Left ventricle myocardium inferior (tissue), 1 donor: ENCODE measurements at regions not wholly inside any gene's neighbourhood (a gene's known extent, or its start where the extent isn't known, plus 50 kb on each side); places are given as distances from the start of the nearest gene placed in this dataset.

ENCODE experiments used
- DNase-seq: peaks from one replicate; pipeline ENCODE4 v3.0.0-alpha.2; 2020
- H3K27ac ChIP-seq: fragments of 200-600 bp; replicated peaks from 2 replicates; pipeline ENCODE4 v1.8.0; 2021
- H3K27me3 ChIP-seq: fragments of 200-600 bp; 2 replicates; pipeline ENCODE4 v1.8.0; 2021; ENCODE audit warnings: low read depth
- H3K36me3 ChIP-seq: fragments of 200-600 bp; 2 replicates; pipeline ENCODE4 v1.8.0; 2021
- H3K4me1 ChIP-seq: fragments of 200-600 bp; 2 replicates; pipeline ENCODE4 v1.8.0; 2021
- H3K4me3 ChIP-seq: fragments of 200-600 bp; 2 replicates; pipeline ENCODE4 v1.8.0; 2021; ENCODE audit warnings: mild to moderate bottlenecking, moderate library complexity
- H3K9me3 ChIP-seq: fragments of 200-600 bp; replicated peaks from 2 replicates; pipeline ENCODE4 v1.8.0; 2021
- intact Hi-C: fragments of 100-400 bp; cut with micrococcal nuclease; formaldehyde crosslinking; loops from one replicate; pipeline ENCODE4 v1.11.0; 2022
- TF ChIP-seq, protein P1 (sequence below): fragments of 200-600 bp; IDR thresholded peaks from 2 replicates; pipeline ENCODE4 v1.8.0; 2021; ENCODE audit warnings: antibody characterized with exemption, mild to moderate bottlenecking, borderline replicate concordance
- donor health status: DM: no; HTN: yes; CAD: no; lungs with severe emphysema.

DNA sequence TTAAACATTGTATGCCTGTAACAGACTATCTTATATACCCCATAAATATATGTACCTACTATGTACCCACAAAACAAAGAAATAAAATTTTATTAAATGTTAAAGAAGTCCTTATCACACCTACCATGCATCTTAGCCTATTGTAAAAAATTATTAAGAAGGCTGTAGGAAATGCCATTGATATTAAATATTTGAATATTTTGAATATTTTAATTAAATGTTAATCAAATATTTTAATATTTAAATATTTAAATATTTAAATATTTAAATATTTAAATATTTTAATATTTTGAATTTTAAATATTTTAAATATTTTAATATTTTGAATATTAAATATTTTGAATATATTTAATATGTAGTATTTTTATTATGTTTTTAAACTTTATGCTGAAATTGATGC lies 331.5 kb upstream of the ATP10B start:
- H3K4me3 ChIP-seq = no peak overlapping the region
- H3K4me1 ChIP-seq = no peaks in the 10 kb centered on the region
- H3K27ac ChIP-seq = no peak overlapping the region
- no peaks in the 10 kb centered on the region for H3K36me3 ChIP-seq
- no peak for DNase-seq
- H3K27me3 ChIP-seq = no peaks in the 10 kb centered on the region
- TF ChIP-seq, protein P1, sequence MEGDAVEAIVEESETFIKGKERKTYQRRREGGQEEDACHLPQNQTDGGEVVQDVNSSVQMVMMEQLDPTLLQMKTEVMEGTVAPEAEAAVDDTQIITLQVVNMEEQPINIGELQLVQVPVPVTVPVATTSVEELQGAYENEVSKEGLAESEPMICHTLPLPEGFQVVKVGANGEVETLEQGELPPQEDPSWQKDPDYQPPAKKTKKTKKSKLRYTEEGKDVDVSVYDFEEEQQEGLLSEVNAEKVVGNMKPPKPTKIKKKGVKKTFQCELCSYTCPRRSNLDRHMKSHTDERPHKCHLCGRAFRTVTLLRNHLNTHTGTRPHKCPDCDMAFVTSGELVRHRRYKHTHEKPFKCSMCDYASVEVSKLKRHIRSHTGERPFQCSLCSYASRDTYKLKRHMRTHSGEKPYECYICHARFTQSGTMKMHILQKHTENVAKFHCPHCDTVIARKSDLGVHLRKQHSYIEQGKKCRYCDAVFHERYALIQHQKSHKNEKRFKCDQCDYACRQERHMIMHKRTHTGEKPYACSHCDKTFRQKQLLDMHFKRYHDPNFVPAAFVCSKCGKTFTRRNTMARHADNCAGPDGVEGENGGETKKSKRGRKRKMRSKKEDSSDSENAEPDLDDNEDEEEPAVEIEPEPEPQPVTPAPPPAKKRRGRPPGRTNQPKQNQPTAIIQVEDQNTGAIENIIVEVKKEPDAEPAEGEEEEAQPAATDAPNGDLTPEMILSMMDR = no peak
- peaks cover 11% of the 10 kb centered on the region for H3K9me3 ChIP-seq
- intact Hi-C loops = no loop called here

DNA sequence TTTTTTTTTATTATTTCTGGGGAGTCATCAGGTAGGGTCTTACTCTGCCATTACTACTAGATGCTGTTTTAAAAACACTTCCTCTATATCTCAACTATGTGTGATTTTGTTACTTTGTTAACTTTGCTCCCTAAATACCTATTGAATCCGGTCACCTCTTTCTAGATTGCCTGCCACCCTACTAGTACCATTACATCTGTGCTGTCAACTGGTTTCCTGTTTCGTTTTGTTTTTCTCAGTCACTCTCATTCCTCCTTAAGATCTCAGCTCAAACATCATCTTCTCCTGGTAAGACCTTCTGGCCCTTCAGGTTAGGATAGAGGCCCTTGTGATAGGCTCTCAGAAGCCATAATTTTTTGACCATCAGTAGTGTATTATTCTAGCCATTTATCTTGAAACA lies 324.2 kb upstream of the ATP10B start:
- Histone ChIP-seq H3K4me3 (no peak overlapping the region), H3K36me3 (no peaks in the 10 kb centered on the region), H3K4me1 (no peaks in the 10 kb centered on the region), H3K9me3 (peaks cover 8% of the 10 kb centered on the region), H3K27ac (no peak overlapping the region), H3K27me3 (no peaks in the 10 kb centered on the region)
- intact Hi-C loops = no loop called here
- TF ChIP-seq, protein P1 = no peak
- no peak for DNase-seq

DNA sequence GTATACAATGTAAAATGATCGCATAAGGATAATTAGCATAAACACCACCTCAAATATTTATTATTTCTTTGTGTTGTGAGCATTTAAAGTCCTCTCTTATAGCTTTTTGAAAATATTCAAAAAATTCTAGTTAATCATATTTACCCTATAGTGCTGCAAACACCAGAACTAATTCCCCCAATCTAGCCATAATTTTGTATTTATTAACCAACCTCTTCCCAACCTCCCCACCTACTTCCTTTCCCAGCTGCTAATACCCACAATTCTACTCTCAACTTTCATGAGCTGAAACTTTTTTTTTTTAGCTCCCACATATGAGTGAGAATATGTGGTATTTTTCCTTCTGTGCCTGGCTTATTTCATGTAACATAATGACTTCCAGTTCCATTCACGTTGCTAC lies 317.8 kb upstream of the ATP10B start:
- TF ChIP-seq, protein P1 = no peak
- intact Hi-C loops = no loop called here
- DNase-seq = no peak
- Histone ChIP-seq H3K4me1 (no peaks in the 10 kb centered on the region), H3K36me3 (no peaks in the 10 kb centered on the region), H3K9me3 (peaks cover 7% of the 10 kb centered on the region), H3K27ac (no peak overlapping the region), H3K27me3 (no peaks in the 10 kb centered on the region), H3K4me3 (no peak overlapping the region)

DNA sequence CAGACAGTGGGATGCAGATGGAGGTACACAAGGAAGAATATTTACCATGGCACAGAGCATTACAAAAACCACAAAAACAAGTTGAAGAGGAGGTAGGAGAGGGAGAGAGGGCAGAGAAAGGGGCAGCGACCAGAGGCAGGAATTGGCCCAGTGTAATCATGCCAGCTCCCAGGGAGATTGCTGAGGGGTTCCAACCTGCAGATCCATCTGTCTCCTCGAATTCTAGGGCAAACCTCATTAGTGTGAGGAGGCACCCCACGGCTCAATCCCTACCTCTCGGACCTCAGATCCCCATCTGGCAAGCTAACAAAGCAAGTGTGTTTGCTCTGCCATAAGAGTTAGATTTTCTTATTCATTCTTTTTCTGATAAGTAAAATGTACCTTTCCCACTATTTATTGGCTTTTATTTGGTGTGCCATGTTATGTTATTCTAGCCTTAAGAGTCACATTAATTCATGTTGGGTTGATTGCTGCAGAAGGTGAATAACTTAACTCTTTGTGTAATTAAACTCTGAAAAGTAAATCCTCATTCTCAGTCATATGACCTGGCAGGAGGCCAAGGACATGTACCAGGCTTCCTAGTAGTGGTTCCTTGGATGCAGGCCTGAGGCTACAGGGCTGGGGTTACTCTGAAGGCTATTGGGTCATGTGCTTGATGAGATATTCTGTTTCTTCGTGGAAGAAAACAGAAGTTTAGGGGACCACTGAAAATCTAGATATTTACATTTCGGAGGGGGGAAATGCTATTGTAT lies 315.2 kb upstream of the ATP10B start:
- intact Hi-C loops = no loop called here
- Histone ChIP-seq H3K4me3 (no peak overlapping the region), H3K27me3 (no peaks in the 10 kb centered on the region), H3K27ac (no peak overlapping the region), H3K36me3 (no peaks in the 10 kb centered on the region), H3K4me1 (no peaks in the 10 kb centered on the region), H3K9me3 (peaks cover 7% of the 10 kb centered on the region)
- TF ChIP-seq, protein P1 = no peak
- DNase-seq = no peak

DNA sequence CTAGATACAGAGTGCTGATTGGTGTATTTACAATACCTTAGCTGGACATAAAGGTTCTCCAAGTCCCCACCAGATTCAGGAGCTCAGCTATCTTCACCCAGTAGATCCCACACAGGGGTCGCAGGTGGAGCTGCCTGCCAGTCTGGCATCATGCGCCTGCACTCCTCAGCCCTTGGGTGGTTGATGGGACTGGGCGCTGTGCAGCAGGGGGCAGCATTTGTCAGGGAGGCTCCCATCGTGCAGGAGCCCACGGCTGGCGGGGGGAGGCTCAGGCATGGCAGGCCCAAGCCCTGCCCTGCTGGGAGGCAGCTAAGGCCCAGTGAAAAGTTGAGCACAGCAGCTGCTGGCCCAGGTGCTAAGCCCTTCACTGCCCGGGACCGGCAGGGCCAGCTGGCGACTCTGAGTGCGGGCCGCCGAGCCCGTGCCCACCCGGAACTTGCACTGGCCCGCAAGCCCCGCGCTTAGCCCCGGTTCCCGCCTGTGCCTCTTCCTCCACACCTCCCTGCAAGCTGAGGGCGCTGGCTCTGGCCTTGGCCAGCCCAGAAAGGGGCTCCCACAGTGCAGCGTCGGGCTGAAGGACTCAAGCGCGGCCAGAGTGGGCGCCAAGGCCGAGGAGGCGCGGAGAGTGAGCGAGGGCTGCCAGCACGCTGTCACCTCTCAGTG lies 314.1 kb upstream of the ATP10B start:
- Histone ChIP-seq H3K9me3 (peaks cover 7% of the 10 kb centered on the region), H3K36me3 (no peaks in the 10 kb centered on the region), H3K27ac (no peak overlapping the region), H3K27me3 (no peaks in the 10 kb centered on the region), H3K4me1 (no peaks in the 10 kb centered on the region), H3K4me3 (no peak overlapping the region)
- intact Hi-C loops = no loop called here
- no peak for DNase-seq
- TF ChIP-seq, protein P1 = no peak
